KMS-11 (cell line): ENCODE measurements at regions not wholly inside any gene's neighbourhood (a gene's known extent, or its start where the extent isn't known, plus 50 kb on each side); places are given as distances from the start of the nearest gene placed in this dataset.

ENCODE experiments used
- H2AFZ ChIP-seq: fragments of 200-600 bp; sonication (generic); 2 replicates; pipeline ENCODE4 v1.6.1; 2016; ENCODE audit warnings: antibody characterized with exemption, mixed run types, low read depth
- H3K27ac ChIP-seq: fragments of 200-600 bp; sonication (generic); 2 replicates; pipeline ENCODE4 v1.6.1; 2016; ENCODE audit warnings: mild to moderate bottlenecking, mixed run types
- H3K27me3 ChIP-seq: fragments of 200-600 bp; sonication (generic); 2 replicates; pipeline ENCODE4 v1.6.1; 2017; ENCODE audit warnings: mild to moderate bottlenecking, low read depth, mixed run types, moderate library complexity; ENCODE audit not compliant: insufficient read depth
- H3K36me3 ChIP-seq: fragments of 200-600 bp; sonication (generic); 2 replicates; pipeline ENCODE4 v1.6.1; 2017; ENCODE audit warnings: mild to moderate bottlenecking, mixed run types; ENCODE audit not compliant: insufficient read depth
- H3K4me1 ChIP-seq: fragments of 200-600 bp; sonication (generic); 2 replicates; pipeline ENCODE4 v1.6.1; 2016; ENCODE audit warnings: mild to moderate bottlenecking, low read depth, mixed run types; ENCODE audit not compliant: poor library complexity, severe bottlenecking
- H3K4me2 ChIP-seq: fragments of 200-600 bp; sonication (generic); 2 replicates; pipeline ENCODE4 v1.7.0; 2016; ENCODE audit warnings: mild to moderate bottlenecking, mixed run types
- H3K4me3 ChIP-seq: fragments of 200-600 bp; sonication (generic); IDR thresholded peaks from 2 replicates; pipeline ENCODE4 v1.6.1; 2017; ENCODE audit warnings: low read depth, low read length, mixed read lengths; ENCODE audit not compliant: insufficient read depth
- H3K79me2 ChIP-seq: fragments of 200-600 bp; sonication (generic); 2 replicates; pipeline ENCODE4 v1.6.1; 2016; ENCODE audit warnings: low read depth, mixed run types; ENCODE audit not compliant: insufficient read depth
- H3K9ac ChIP-seq: fragments of 200-600 bp; sonication (generic); 2 replicates; pipeline ENCODE4 v1.6.1; 2016; ENCODE audit warnings: mild to moderate bottlenecking, mixed run types
- H4K20me1 ChIP-seq: fragments of 200-600 bp; sonication (generic); 2 replicates; pipeline ENCODE4 v1.6.1; 2016; ENCODE audit warnings: mild to moderate bottlenecking, mixed run types; ENCODE audit not compliant: insufficient read depth
- TF ChIP-seq, protein P1 (sequence below): fragments of 200-600 bp; sonication (generic); conservative IDR thresholded peaks from 2 replicates; pipeline ENCODE4 v1.6.1; 2017; ENCODE audit warnings: low read depth, mild to moderate bottlenecking, antibody characterized with exemption, low read length, moderate library complexity, mixed read lengths

DNA sequence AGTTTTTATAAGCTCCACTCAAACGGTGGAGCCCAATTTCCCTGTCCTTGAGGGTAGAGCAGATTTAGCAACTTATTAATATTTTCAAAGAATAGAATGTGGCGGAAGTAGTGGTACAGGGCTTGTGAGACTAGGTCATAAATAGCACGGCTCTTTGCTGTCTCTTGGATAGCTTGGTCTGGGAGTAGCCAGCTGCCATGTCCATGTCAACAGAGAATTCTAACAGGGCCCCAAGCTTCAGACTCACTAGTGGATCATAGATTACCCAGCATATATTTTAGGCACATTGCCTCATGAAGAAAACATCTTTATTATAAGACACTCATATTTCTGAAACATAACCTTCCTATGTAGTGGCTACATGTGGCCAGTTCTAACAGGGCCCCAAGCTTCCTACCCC lies 755.7 kb downstream of the HDGFL1 start:
- no peak overlapping the region for H2AFZ ChIP-seq
- H3K9ac ChIP-seq: no peak overlapping the region
- H3K27ac ChIP-seq: no peak overlapping the region
- H3K4me3 ChIP-seq: no peak overlapping the region
- H3K4me2 ChIP-seq: no peak overlapping the region
- H3K4me1 ChIP-seq: no peaks in the 10 kb centered on the region
- H3K36me3 ChIP-seq: no peaks in the 10 kb centered on the region
- TF ChIP-seq, protein P1, sequence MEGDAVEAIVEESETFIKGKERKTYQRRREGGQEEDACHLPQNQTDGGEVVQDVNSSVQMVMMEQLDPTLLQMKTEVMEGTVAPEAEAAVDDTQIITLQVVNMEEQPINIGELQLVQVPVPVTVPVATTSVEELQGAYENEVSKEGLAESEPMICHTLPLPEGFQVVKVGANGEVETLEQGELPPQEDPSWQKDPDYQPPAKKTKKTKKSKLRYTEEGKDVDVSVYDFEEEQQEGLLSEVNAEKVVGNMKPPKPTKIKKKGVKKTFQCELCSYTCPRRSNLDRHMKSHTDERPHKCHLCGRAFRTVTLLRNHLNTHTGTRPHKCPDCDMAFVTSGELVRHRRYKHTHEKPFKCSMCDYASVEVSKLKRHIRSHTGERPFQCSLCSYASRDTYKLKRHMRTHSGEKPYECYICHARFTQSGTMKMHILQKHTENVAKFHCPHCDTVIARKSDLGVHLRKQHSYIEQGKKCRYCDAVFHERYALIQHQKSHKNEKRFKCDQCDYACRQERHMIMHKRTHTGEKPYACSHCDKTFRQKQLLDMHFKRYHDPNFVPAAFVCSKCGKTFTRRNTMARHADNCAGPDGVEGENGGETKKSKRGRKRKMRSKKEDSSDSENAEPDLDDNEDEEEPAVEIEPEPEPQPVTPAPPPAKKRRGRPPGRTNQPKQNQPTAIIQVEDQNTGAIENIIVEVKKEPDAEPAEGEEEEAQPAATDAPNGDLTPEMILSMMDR: no peak
- no peaks in the 10 kb centered on the region for H3K27me3 ChIP-seq
- no peaks in the 10 kb centered on the region for H3K79me2 ChIP-seq
- H4K20me1 ChIP-seq: no peaks in the 10 kb centered on the region

DNA sequence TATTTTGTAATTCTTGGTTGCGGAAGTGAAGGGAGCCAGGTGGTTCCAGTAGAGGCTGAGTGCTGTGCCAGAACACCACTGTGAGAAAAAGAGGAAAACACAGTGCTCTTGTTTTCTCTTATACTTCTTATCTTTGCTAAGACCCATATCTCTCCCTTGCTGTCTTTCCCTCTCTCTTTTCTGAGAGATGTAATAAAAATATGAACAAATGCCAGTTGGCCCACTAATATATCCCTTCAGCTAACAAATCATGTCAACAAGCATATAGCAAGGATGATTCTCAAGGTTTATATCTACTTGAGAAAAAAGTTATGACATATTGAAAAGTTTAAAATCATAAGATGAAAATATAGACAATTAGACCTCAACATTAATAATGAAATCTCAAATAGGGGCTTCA lies 758.3 kb downstream of the HDGFL1 start:
- Histone ChIP-seq H4K20me1 (no peaks in the 10 kb centered on the region), H3K4me3 (no peak overlapping the region), H3K27me3 (no peaks in the 10 kb centered on the region), H3K4me1 (no peaks in the 10 kb centered on the region), H2AFZ (no peak overlapping the region), H3K9ac (no peak overlapping the region), H3K79me2 (no peaks in the 10 kb centered on the region), H3K36me3 (no peaks in the 10 kb centered on the region), H3K4me2 (no peak overlapping the region), H3K27ac (no peak overlapping the region)
- TF ChIP-seq, protein P1: no peak

DNA sequence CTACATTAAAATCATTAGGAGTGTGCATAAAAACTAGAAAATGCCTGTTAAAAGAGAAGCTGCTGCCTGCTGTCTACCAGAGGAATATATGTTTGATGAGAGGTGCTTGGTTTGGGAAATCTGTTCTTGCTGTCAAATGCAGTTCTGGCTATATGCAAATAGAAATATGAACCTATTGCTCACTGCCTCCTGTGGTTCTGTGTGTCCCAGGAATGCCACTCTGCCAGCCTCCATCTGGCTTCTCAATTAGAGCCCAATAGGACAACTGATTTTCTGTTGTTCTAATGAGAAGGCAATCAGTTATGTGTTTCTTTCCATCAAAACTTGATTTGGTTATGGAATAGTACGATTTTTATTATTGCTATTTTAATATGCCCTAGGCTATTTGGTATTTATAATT lies 759.7 kb downstream of the HDGFL1 start:
- Histone ChIP-seq H3K4me3 (no peak overlapping the region), H3K27ac (no peak overlapping the region), H3K4me1 (no peaks in the 10 kb centered on the region), H3K79me2 (no peaks in the 10 kb centered on the region), H3K9ac (no peak overlapping the region), H3K27me3 (no peaks in the 10 kb centered on the region), H3K4me2 (no peak overlapping the region), H2AFZ (no peak overlapping the region), H3K36me3 (no peaks in the 10 kb centered on the region), H4K20me1 (no peaks in the 10 kb centered on the region)
- TF ChIP-seq, protein P1: no peak

DNA sequence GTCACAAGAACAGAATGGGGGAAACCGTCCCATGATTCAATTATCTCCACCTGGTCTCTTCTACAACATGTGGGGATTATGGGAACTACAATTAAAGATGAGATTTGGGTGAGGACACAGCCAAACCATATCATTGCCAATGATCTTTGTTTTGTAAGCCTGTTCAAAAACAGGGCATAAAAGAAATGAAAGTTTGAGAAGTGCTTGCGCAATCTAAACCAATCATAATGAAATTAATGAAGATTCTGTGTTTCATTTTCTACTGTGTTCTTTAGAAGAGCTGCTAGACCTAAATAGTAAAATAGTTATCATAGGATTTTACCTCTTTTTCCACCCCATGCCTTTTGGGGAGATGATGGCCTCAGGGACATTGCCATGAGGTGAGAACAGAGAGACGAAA lies 761.3 kb downstream of the HDGFL1 start:
- Histone ChIP-seq H3K27ac (no peak overlapping the region), H3K4me2 (no peak overlapping the region), H3K27me3 (no peaks in the 10 kb centered on the region), H4K20me1 (no peaks in the 10 kb centered on the region), H3K9ac (no peak overlapping the region), H3K4me3 (no peak overlapping the region), H2AFZ (no peak overlapping the region), H3K4me1 (no peaks in the 10 kb centered on the region), H3K36me3 (no peaks in the 10 kb centered on the region), H3K79me2 (no peaks in the 10 kb centered on the region)
- TF ChIP-seq, protein P1: no peak

DNA sequence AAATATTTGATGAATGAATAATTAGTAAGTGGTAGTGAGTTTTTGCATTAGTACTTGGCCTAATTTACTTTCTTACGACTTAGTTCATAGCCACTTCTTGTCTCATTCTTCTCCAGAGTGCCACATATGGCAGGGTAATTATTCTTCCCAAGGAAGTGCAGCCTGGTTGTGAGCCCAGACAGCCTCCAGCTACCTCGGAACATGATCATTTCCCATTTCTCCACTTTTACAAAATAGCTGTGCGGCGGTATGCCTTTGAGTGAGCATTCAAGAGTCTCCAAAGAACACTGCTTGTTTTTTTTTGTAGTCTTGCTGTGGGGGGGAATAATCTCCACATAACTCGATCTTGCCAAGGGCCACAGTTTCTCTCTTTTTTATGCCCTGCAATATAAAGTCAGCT lies 765.0 kb downstream of the HDGFL1 start:
- TF ChIP-seq, protein P1: no peak

More for the DNA sequence above, 765.0 kb downstream of the HDGFL1 start:
- Histone ChIP-seq H3K36me3 (no peaks in the 10 kb centered on the region), H3K4me1 (no peaks in the 10 kb centered on the region), H3K9ac (no peak overlapping the region), H3K4me2 (no peak overlapping the region), H4K20me1 (no peaks in the 10 kb centered on the region), H3K4me3 (no peak overlapping the region), H3K79me2 (no peaks in the 10 kb centered on the region), H3K27ac (no peak overlapping the region), H2AFZ (no peak overlapping the region), H3K27me3 (no peaks in the 10 kb centered on the region)
